ENCODE measurements at regions not wholly inside any gene's neighbourhood (a gene's known extent, or its start where the extent isn't known, plus 50 kb on each side); places are given as distances from the start of the nearest gene placed in this dataset.

GRCh38 chr9:23934291-23934906 is 108.4 kb upstream of the ELAVL2 start:
- no TSS peak for BruUV-seq (replicated peaks)

GRCh38 chr9:23933348-23933747 is 107.3 kb upstream of the ELAVL2 start:
- H3K27ac ChIP-seq (ENCODE audit: extremely low read length, insufficient read depth, low read length): no peak overlapping the region
- CTCF ChIA-PET (ENCODE audit: low intra/inter-chr PET ratio, low total read pairs): no interaction called here
- peaks cover 40% of the 10 kb centered on the region for H3K9me3 ChIP-seq (ENCODE audit: low read length)
- H3K9ac ChIP-seq (ENCODE audit: insufficient read depth, low read depth, low read length): no peak overlapping the region
- WGBS (ENCODE audit: low lambda C conversion rate): 19% methylated on average over 2 of the region's 2 CpGs
- in situ Hi-C loops (cut with HindIII; ENCODE audit: extremely low pct_ligation_motif_present, low pct_unique_long_range_greater_than_20kb) (no loop called here), intact Hi-C loops (cut with micrococcal nuclease; ENCODE audit: unreplicated experiment) (no loop called here)
- no peak overlapping the region for H3K4me2 ChIP-seq (ENCODE audit: low read depth, low read length)
- DNase-seq (ENCODE audit: low spot score) (no peak), ATAC-seq (no peak), FAIRE-seq (no peak)
- no peaks in the 10 kb centered on the region for H3K36me3 ChIP-seq (replicated peaks in 1 of 2; ENCODE audit: control insufficient read depth in 1 of 2, insufficient read depth in 2 of 2, low read length in 2 of 2)
- no peaks in the 10 kb centered on the region for H4K20me1 ChIP-seq (ENCODE audit: insufficient read depth, low read length)
- no peak overlapping the region for H2AFZ ChIP-seq (ENCODE audit: low read length)
- H3K4me3 ChIP-seq (replicated peaks in 1 of 3; ENCODE audit: insufficient read depth in 1 of 3, low read depth in 2 of 3, low read length in 3 of 3): no peak overlapping the region
- POLR2A ChIA-PET: no interaction called here
- no peaks in the 10 kb centered on the region for H3K4me1 ChIP-seq (ENCODE audit: insufficient read depth, low read length)
- H3K27me3 ChIP-seq (ENCODE audit: control insufficient read depth in 1 of 2, insufficient read depth in 2 of 2, low read length in 2 of 2): no peaks in the 10 kb centered on the region
- no peaks in the 10 kb centered on the region for H3K79me2 ChIP-seq (ENCODE audit: insufficient read depth, low read length)
- BruUV-seq (replicated peaks): no TSS peak
- TF ChIP-seq, protein P1, sequence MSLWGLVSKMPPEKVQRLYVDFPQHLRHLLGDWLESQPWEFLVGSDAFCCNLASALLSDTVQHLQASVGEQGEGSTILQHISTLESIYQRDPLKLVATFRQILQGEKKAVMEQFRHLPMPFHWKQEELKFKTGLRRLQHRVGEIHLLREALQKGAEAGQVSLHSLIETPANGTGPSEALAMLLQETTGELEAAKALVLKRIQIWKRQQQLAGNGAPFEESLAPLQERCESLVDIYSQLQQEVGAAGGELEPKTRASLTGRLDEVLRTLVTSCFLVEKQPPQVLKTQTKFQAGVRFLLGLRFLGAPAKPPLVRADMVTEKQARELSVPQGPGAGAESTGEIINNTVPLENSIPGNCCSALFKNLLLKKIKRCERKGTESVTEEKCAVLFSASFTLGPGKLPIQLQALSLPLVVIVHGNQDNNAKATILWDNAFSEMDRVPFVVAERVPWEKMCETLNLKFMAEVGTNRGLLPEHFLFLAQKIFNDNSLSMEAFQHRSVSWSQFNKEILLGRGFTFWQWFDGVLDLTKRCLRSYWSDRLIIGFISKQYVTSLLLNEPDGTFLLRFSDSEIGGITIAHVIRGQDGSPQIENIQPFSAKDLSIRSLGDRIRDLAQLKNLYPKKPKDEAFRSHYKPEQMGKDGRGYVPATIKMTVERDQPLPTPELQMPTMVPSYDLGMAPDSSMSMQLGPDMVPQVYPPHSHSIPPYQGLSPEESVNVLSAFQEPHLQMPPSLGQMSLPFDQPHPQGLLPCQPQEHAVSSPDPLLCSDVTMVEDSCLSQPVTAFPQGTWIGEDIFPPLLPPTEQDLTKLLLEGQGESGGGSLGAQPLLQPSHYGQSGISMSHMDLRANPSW (CRISPR knock-in tag; IDR thresholded peaks at IDR 0.05; ENCODE audit: borderline replicate concordance): no peak
- TF ChIP-seq AGO2 (optimal IDR thresholded peaks at IDR 0.05; ENCODE audit: low read depth, low read length): no peak
- no peak for TF ChIP-seq ZBTB39 (CRISPR knock-in tag; IDR thresholded peaks at IDR 0.05)
- no peak for TF ChIP-seq ZBTB7B (CRISPR knock-in tag; IDR thresholded peaks at IDR 0.05)
- no peak for TF ChIP-seq ZHX1 (CRISPR knock-in tag; IDR thresholded peaks at IDR 0.05; ENCODE audit: low read depth)

More at GRCh38 chr9:23934291-23934906, 108.4 kb upstream of the ELAVL2 start:
- peaks cover 40% of the 10 kb centered on the region for H3K9me3 ChIP-seq (ENCODE audit: low read length)
- no peak overlapping the region for H2AFZ ChIP-seq (ENCODE audit: low read length)
- in situ Hi-C loops (cut with HindIII; ENCODE audit: extremely low pct_ligation_motif_present, low pct_unique_long_range_greater_than_20kb): no loop called here
- no peaks in the 10 kb centered on the region for H4K20me1 ChIP-seq (ENCODE audit: insufficient read depth, low read length)
- no peak for TF ChIP-seq SRSF9 (IDR thresholded peaks at IDR 0.05; ENCODE audit: borderline replicate concordance, insufficient read depth, low read depth, low read length, poor library complexity, severe bottlenecking)
- no peak for TF ChIP-seq ZNF230 (CRISPR knock-in tag; IDR thresholded peaks at IDR 0.05)
- TF ChIP-seq CHD4 (IDR thresholded peaks at IDR 0.05; ENCODE audit: borderline replicate concordance, low read length): no peak
- TF ChIP-seq GLI4 (CRISPR knock-in tag; IDR thresholded peaks at IDR 0.05; ENCODE audit: borderline replicate concordance): no peak
- no peak for TF ChIP-seq KDM6A (CRISPR knock-in tag; IDR thresholded peaks at IDR 0.05; ENCODE audit: low read depth)
- intact Hi-C loops (cut with micrococcal nuclease; ENCODE audit: unreplicated experiment): no loop called here
- POLR2A ChIA-PET: no interaction called here
- CTCF ChIA-PET (ENCODE audit: low intra/inter-chr PET ratio, low total read pairs): no interaction called here
- FAIRE-seq: no peak
- no peak overlapping the region for H3K4me3 ChIP-seq (replicated peaks in 1 of 3; ENCODE audit: insufficient read depth in 1 of 3, low read depth in 2 of 3, low read length in 3 of 3)
- no peaks in the 10 kb centered on the region for H3K79me2 ChIP-seq (ENCODE audit: insufficient read depth, low read length)
- H3K4me1 ChIP-seq (ENCODE audit: insufficient read depth, low read length): no peaks in the 10 kb centered on the region
- no peaks in the 10 kb centered on the region for H3K27me3 ChIP-seq (ENCODE audit: control insufficient read depth in 1 of 2, insufficient read depth in 2 of 2, low read length in 2 of 2)
- no peaks in the 10 kb centered on the region for H3K36me3 ChIP-seq (replicated peaks in 1 of 2; ENCODE audit: control insufficient read depth in 1 of 2, insufficient read depth in 2 of 2, low read length in 2 of 2)
- no peak for ATAC-seq
- H3K9ac ChIP-seq (ENCODE audit: insufficient read depth, low read depth, low read length): no peak overlapping the region
- H3K27ac ChIP-seq (ENCODE audit: extremely low read length, insufficient read depth, low read length): no peak overlapping the region
- 0% methylated on average over 1 of the region's 1 CpG for WGBS (ENCODE audit: low lambda C conversion rate)
- DNase-seq (ENCODE audit: low spot score): no peak
- H3K4me2 ChIP-seq (ENCODE audit: low read depth, low read length): no peak overlapping the region
